HCT116 (cell line): ENCODE measurements at regions not wholly inside any gene's neighbourhood (a gene's known extent, or its start where the extent isn't known, plus 50 kb on each side); places are given as distances from the start of the nearest gene placed in this dataset.

Experiments
- ATAC-seq: fragments of 200-7000 bp; cut with Tn5 transposase; 2 replicates; pipeline ENCODE4 v1.9.1; 2020; ENCODE audit warnings: mild to moderate bottlenecking, moderate library complexity
- BruUV-seq: library from RNA; stranded (reverse); fragments of 400-500 nt; replicated peaks from 2 replicates; lab custom pipeline; 2021; lab: Mats Ljungman, UMichigan
- CTCF ChIA-PET: fragments of 300-600 bp; sonication (Branson Sonifier 250); formaldehyde crosslinking; loops from one replicate; lab custom pipeline; 2021; ENCODE audit warnings: antibody characterized with exemption; lab: Charles Lee
- POLR2A ChIA-PET: fragments of 300-600, 350-600 bp; sonication (Branson Sonifier 250); formaldehyde crosslinking; loops from one replicate; lab custom pipeline; 2021; ENCODE audit warnings: antibody characterized with exemption; lab: Charles Lee
- RAD21 ChIA-PET, 2 experiments: fragments of 300-600 bp; sonication (Branson Sonifier 250); formaldehyde crosslinking; loops; one replicate each; lab custom pipeline; 2023; ENCODE audit warnings: low total read pairs in 2 of 2; ENCODE audit not compliant: uncharacterized antibody in 2 of 2, unreplicated experiment in 2 of 2, low non-redundant PET in 1 of 2; lab: Charles Lee
- DNase-seq: peaks from one replicate; pipeline ENCODE4 v3.0.0-alpha.2; 2010; ENCODE audit warnings: low read depth, low spot score
- H2AFZ ChIP-seq: fragments of 200-600 bp; shearing (Covaris generic), sonication (generic); 2 replicates; pipeline ENCODE4 v1.6.1; 2017; ENCODE audit warnings: low read depth, mixed run types, mixed read lengths, antibody characterized with exemption, low read length; ENCODE audit not compliant: poor library complexity, severe bottlenecking
- H3K27ac ChIP-seq: 2 replicates; pipeline ENCODE4 v1.5.1; 2012; ENCODE audit warnings: low read depth, low read length
- H3K27me3 ChIP-seq: fragments of 200-600 bp; sonication (generic); 2 replicates; pipeline ENCODE4 v1.6.1; 2016; ENCODE audit warnings: mixed run types, low read length, mixed read lengths; ENCODE audit not compliant: insufficient read depth
- H3K36me3 ChIP-seq, 2 experiments: fragments of 200-500 bp in 1 of 2; fragments of 200-600 bp in 1 of 2; sonication (Bioruptor generic) in 1 of 2; sonication (generic) in 1 of 2; 2 replicates each; pipeline versions ENCODE4 v1.5.1 to v1.6.1; 2014 to 2016; ENCODE audit warnings: low read length in 2 of 2, inconsistent platforms in 1 of 2, mixed read lengths in 1 of 2, mixed run types in 1 of 2; ENCODE audit not compliant: insufficient read depth in 2 of 2, control insufficient read depth in 1 of 2
- H3K4me1 ChIP-seq, 2 experiments: fragments of 200-600 bp in 1 of 2; sonication (generic) in 1 of 2; 2 replicates each; pipeline versions ENCODE4 v1.5.1 to v1.6.1; 2012 to 2017; ENCODE audit warnings: low read length in 2 of 2, inconsistent platforms in 1 of 2, mild to moderate bottlenecking in 1 of 2, mixed read lengths in 1 of 2, mixed run types in 1 of 2, moderate library complexity in 1 of 2; ENCODE audit not compliant: insufficient read depth in 2 of 2, control insufficient read depth in 1 of 2
- H3K4me2 ChIP-seq: fragments of 200-600 bp; sonication (generic); 2 replicates; pipeline ENCODE4 v1.6.1; 2017; ENCODE audit warnings: mixed run types, low read length, mixed read lengths
- H3K4me3 ChIP-seq, 2 experiments: fragments of 200-600 bp in 1 of 2; sonication (generic) in 1 of 2; replicated peaks in 1 of 2; 2 replicates each; pipeline ENCODE4 v1.5.1; 2011 to 2016; ENCODE audit warnings: low read length in 2 of 2, control low read depth in 1 of 2, low read depth in 1 of 2, mild to moderate bottlenecking in 1 of 2, mixed read lengths in 1 of 2, mixed run types in 1 of 2
- H3K79me2 ChIP-seq: fragments of 200-600 bp; sonication (generic); 2 replicates; pipeline ENCODE4 v1.6.1; 2017; ENCODE audit warnings: mild to moderate bottlenecking, mixed run types, low read length, moderate library complexity, mixed read lengths; ENCODE audit not compliant: insufficient read depth
- H3K9ac ChIP-seq: fragments of 200-600 bp; sonication (generic); 2 replicates; pipeline ENCODE4 v1.6.1; 2016; ENCODE audit warnings: low read length, mixed read lengths
- H3K9me2 ChIP-seq: fragments of 200-600 bp; sonication (generic), shearing (Covaris generic); 2 replicates; pipeline ENCODE4 v1.6.1; 2017; ENCODE audit warnings: mixed run types, mild to moderate bottlenecking, moderate library complexity; ENCODE audit not compliant: insufficient read depth
- H3K9me3 ChIP-seq, 2 experiments: fragments of 200-500 bp in 1 of 2; fragments of 200-600 bp in 1 of 2; sonication (Bioruptor generic) in 1 of 2; sonication (generic) in 1 of 2; 2 replicates each; pipeline ENCODE4 v1.6.1; 2014 to 2017; ENCODE audit warnings: low read length in 2 of 2, mixed read lengths in 2 of 2, inconsistent platforms in 1 of 2, low read depth in 1 of 2, mild to moderate bottlenecking in 1 of 2, mixed run types in 1 of 2, moderate library complexity in 1 of 2; ENCODE audit not compliant: control insufficient read depth in 1 of 2, insufficient read depth in 1 of 2
- H4K20me1 ChIP-seq: fragments of 200-600 bp; sonication (generic), shearing (Covaris generic); 2 replicates; pipeline ENCODE4 v1.6.1; 2017; ENCODE audit warnings: mixed run types, mild to moderate bottlenecking, moderate library complexity; ENCODE audit not compliant: insufficient read depth
- ATF3 ChIP-seq: IDR thresholded peaks from 2 replicates; pipeline ENCODE4 v1.6.1; 2012
- CEBPB ChIP-seq: IDR thresholded peaks from 2 replicates; pipeline ENCODE4 v1.6.1; 2012; ENCODE audit warnings: low read depth
- CTCF ChIP-seq, 3 experiments: fragments of 200-600 bp in 1 of 3; sonication (generic) in 1 of 3; IDR thresholded peaks in 2 of 3; conservative IDR thresholded peaks in 1 of 3; 2 replicates each; pipeline ENCODE4 v1.5.1; 2012 to 2017; ENCODE audit warnings: low read depth in 2 of 3, low read length in 2 of 3, antibody characterized with exemption in 1 of 3, borderline replicate concordance in 1 of 3, control low read depth in 1 of 3, mild to moderate bottlenecking in 1 of 3, mixed read lengths in 1 of 3, mixed run types in 1 of 3, moderate library complexity in 1 of 3; ENCODE audit not compliant: insufficient read depth in 1 of 3
- EGR1 ChIP-seq: IDR thresholded peaks from 2 replicates; pipeline ENCODE4 v1.6.1; 2012; ENCODE audit warnings: low read depth
- ELF1 ChIP-seq: IDR thresholded peaks from 2 replicates; pipeline ENCODE4 v1.6.1; 2012; ENCODE audit warnings: low read depth, borderline replicate concordance
- EZH2phosphoT487 ChIP-seq: fragments of 200-600 bp; IDR thresholded peaks from 2 replicates; pipeline ENCODE4 v1.6.1; 2018; ENCODE audit warnings: antibody characterized with exemption, borderline replicate concordance
- FOSL1 ChIP-seq: IDR thresholded peaks from 2 replicates; pipeline ENCODE4 v1.6.1; 2012; ENCODE audit warnings: low read depth
- MAX ChIP-seq: IDR thresholded peaks from 2 replicates; pipeline ENCODE4 v1.6.1; 2012
- POLR2A ChIP-seq: IDR thresholded peaks from 2 replicates; pipeline ENCODE4 v1.7.0; 2011; ENCODE audit warnings: borderline replicate concordance; ENCODE audit not compliant: insufficient read depth, insufficient read length; ENCODE audit errors: extremely low read depth
- RAD21 ChIP-seq: IDR thresholded peaks from 2 replicates; pipeline ENCODE4 v1.6.1; 2012; ENCODE audit warnings: low read depth, mild to moderate bottlenecking
- SP1 ChIP-seq: IDR thresholded peaks from 2 replicates; pipeline ENCODE4 v1.6.1; 2012; ENCODE audit warnings: low read depth
- TCF7L2 ChIP-seq: IDR thresholded peaks from 2 replicates; pipeline ENCODE4 v1.7.0; 2011; ENCODE audit warnings: borderline replicate concordance, inconsistent platforms; ENCODE audit not compliant: insufficient read depth, insufficient read length; ENCODE audit errors: extremely low read depth
- ZFX ChIP-seq: fragments of 450-650 bp; IDR thresholded peaks from 2 replicates; pipeline ENCODE4 v1.6.1; 2017
- intact Hi-C: fragments of 100-400 bp; cut with micrococcal nuclease; formaldehyde crosslinking; loops from 2 replicates; pipeline ENCODE4 v1.10.0; 2022

GRCh38 chr18:65526099-65526498 is 224.7 kb upstream of the CDH7 start:
- H3K9ac ChIP-seq, result no peak overlapping the region
- H3K4me2 ChIP-seq, result no peak overlapping the region
- CTCF ChIA-PET, result no interaction called here
- DNase-seq (no peak), ATAC-seq (no peak)
- no TSS peak for BruUV-seq
- POLR2A ChIA-PET, result no interaction called here
- RAD21 ChIA-PET, result no interaction called here
- no peak overlapping the region for H2AFZ ChIP-seq
- no peaks in the 10 kb centered on the region for H3K4me1 ChIP-seq
- H3K27me3 ChIP-seq, result no peaks in the 10 kb centered on the region
- H4K20me1 ChIP-seq, result no peaks in the 10 kb centered on the region
- no peak overlapping the region for H3K27ac ChIP-seq
- no peak for TF ChIP-seq POLR2A
- no peak for TF ChIP-seq ATF3
- no peak for TF ChIP-seq ELF1
- no peak for TF ChIP-seq EZH2phosphoT487
- no peak for TF ChIP-seq MAX
- H3K4me3 ChIP-seq, result no peak overlapping the region
- no peaks in the 10 kb centered on the region for H3K36me3 ChIP-seq
- peaks cover 12 to 21% of the 10 kb centered on the region in 2 experiments; a peak in 3 of 4 replicates for H3K9me3 ChIP-seq
- H3K9me2 ChIP-seq, result no peaks in the 10 kb centered on the region
- intact Hi-C loops, result no loop called here
- H3K79me2 ChIP-seq, result no peaks in the 10 kb centered on the region

- ChIA-PET RAD21 (no interaction called here), CTCF (no interaction called here), POLR2A (no interaction called here)
- Histone ChIP-seq H3K79me2 (no peaks in the 10 kb centered on the region), H3K9ac (no peak overlapping the region), H3K4me3 (no peak overlapping the region), H3K36me3 (no peaks in the 10 kb centered on the region), H3K27ac (no peak overlapping the region), H3K9me3 (peaks cover 8 to 14% of the 10 kb centered on the region in 2 experiments; a peak in 2 of 4 replicates), H3K27me3 (no peaks in the 10 kb centered on the region), H3K4me1 (no peaks in the 10 kb centered on the region), H2AFZ (no peak overlapping the region), H4K20me1 (no peaks in the 10 kb centered on the region), H3K9me2 (no peaks in the 10 kb centered on the region), H3K4me2 (no peak overlapping the region)
- no peak for TF ChIP-seq CTCF (IDR thresholded peaks at IDR 0.05 in 2 of 3, conservative IDR thresholded peaks at IDR 0.05 in 1 of 3; ENCODE audit: borderline replicate concordance in 1 of 3, insufficient read depth in 1 of 3, low read depth in 2 of 3, low read length in 2 of 3)
- TF ChIP-seq SP1, result no peak
- no peak for TF ChIP-seq ZFX
- TF ChIP-seq EGR1, result no peak
- no peak for TF ChIP-seq RAD21
- no peak for TF ChIP-seq FOSL1
- TF ChIP-seq CEBPB, result no peak
- TF ChIP-seq TCF7L2, result no peak
- no peak for DNase-seq
- no TSS peak for BruUV-seq
- intact Hi-C loops, result no loop called here
- ATAC-seq, result no peak
Measured at GRCh38 chr18:65523461-65523860, 227.4 kb upstream of the CDH7 start.
